ENCODE measurements at regions not wholly inside any gene's neighbourhood (a gene's known extent, or its start where the extent isn't known, plus 50 kb on each side); places are given as distances from the start of the nearest gene placed in this dataset.

DNA sequence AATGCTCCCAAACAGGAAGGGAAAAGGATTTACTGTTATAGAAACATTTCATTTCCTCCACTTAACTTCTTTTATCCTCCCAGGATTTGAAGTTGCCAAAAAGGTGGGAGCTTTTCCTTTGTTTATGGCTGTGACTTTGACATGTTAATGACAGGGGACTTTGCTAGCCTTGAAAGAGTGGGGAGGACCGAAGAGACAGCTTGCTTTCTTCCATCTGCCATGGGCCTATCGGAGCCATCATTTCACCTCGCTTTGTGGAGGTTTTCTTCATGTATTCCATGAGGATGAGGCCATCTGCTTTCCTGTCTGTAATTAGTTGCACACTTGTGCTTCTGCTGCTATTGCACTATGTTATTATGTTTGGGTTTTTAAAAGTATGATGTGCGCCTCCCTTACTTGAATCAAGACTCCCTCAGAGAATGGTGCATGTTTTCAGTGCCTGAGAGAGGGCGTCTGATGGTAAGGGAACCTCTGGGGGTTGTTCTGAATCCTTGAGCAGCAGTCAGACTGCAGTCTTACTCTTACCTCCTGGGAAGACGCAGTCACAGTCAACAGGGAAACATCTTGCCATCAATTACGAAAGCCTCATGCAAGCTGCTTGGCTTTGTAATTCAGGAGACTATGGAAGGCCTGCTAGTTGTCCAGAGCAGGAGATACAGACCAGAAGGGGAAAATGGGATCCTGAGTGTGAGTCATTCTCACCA, 173.3 kb upstream of the MGAT5 start:
- DNase-seq (ENCODE audit: low read depth, low spot score) (no peak), FAIRE-seq (no peak), ATAC-seq (no peak)
- H3K27ac ChIP-seq (ENCODE audit: control insufficient read depth, insufficient read depth), result no peak overlapping the region
- 64% methylated on average over 7 of the region's 7 CpGs for WGBS (ENCODE audit: insufficient coverage, insufficient replicate concordance, low lambda C conversion rate, missing lambda C conversion rate)
- in situ Hi-C loops (cut with MboI), result no loop called here
- H3K9me3 ChIP-seq (replicated peaks; ENCODE audit: control insufficient read depth, insufficient read depth, low read length), result peaks cover 2% of the 10 kb centered on the region; the same call in 1 of the 3 replicates
- SMC1A ChIA-PET (ENCODE audit: uncharacterized antibody, unreplicated experiment), result no interaction called here
- RAD21 ChIA-PET (ENCODE audit: unreplicated experiment), result interaction anchor here (1.8 kb wide), 1 partner anchor 37 kb away, joined by 6 read pairs; no protein-coding TSS in a partner anchor
- BruUV-seq (replicated peaks), result no TSS peak
- CTCF ChIA-PET, result no interaction called here
- H3K27me3 ChIP-seq (replicated peaks in 1 of 2; ENCODE audit: control insufficient read depth in 2 of 2, insufficient read depth in 2 of 2, low read length in 1 of 2), result no peaks in the 10 kb centered on the region
- H3K4me3 ChIP-seq, result no peak overlapping the region
- no peaks in the 10 kb centered on the region for H3K36me3 ChIP-seq (ENCODE audit: control insufficient read depth in 2 of 2, insufficient read depth in 2 of 2, low read length in 1 of 2)
- intact Hi-C loops (cut with micrococcal nuclease; ENCODE audit: unreplicated experiment), result no loop called here
- H3K79me2 ChIP-seq (ENCODE audit: control insufficient read depth, insufficient read depth, low read length), result no peaks in the 10 kb centered on the region
- TF ChIP-seq SRF (IDR thresholded peaks at IDR 0.05; ENCODE audit: low read depth in 2 of 2, low read length in 2 of 2) (no peak), CHD2 (IDR thresholded peaks at IDR 0.05; ENCODE audit: borderline replicate concordance, low read depth, low read length) (no peak), ESRRA (IDR thresholded peaks at IDR 0.05; ENCODE audit: low read length) (no peak)
- H3K4me2 ChIP-seq (ENCODE audit: control insufficient read depth, insufficient read depth), result no peak overlapping the region
- H2AFZ ChIP-seq (ENCODE audit: control insufficient read depth, low read depth, low read length), result no peak overlapping the region
- H3K9ac ChIP-seq (ENCODE audit: control insufficient read depth, insufficient read depth, low read length), result no peak overlapping the region
- no peaks in the 10 kb centered on the region for H3K4me1 ChIP-seq (ENCODE audit: control insufficient read depth, insufficient read depth, low read length)
- no peaks in the 10 kb centered on the region for H4K20me1 ChIP-seq (ENCODE audit: control insufficient read depth, insufficient read depth)
- POLR2A ChIA-PET, result interaction anchor here (0.6 kb wide), 1 partner anchor 791 kb away, joined by 7 read pairs; no protein-coding TSS in a partner anchor

- Histone ChIP-seq H3K27ac (ENCODE audit: control insufficient read depth, insufficient read depth) (no peak overlapping the region), H3K4me3 (no peak overlapping the region), H3K36me3 (ENCODE audit: control insufficient read depth in 2 of 2, insufficient read depth in 2 of 2, low read length in 1 of 2) (no peaks in the 10 kb centered on the region), H3K9ac (ENCODE audit: control insufficient read depth, insufficient read depth, low read length) (no peak overlapping the region), H3K79me2 (ENCODE audit: control insufficient read depth, insufficient read depth, low read length) (no peaks in the 10 kb centered on the region), H3K4me2 (ENCODE audit: control insufficient read depth, insufficient read depth) (no peak overlapping the region), H3K27me3 (replicated peaks in 1 of 2; ENCODE audit: control insufficient read depth in 2 of 2, insufficient read depth in 2 of 2, low read length in 1 of 2) (no peaks in the 10 kb centered on the region), H2AFZ (ENCODE audit: control insufficient read depth, low read depth, low read length) (no peak overlapping the region), H3K4me1 (ENCODE audit: control insufficient read depth, insufficient read depth, low read length) (no peaks in the 10 kb centered on the region), H4K20me1 (ENCODE audit: control insufficient read depth, insufficient read depth) (no peaks in the 10 kb centered on the region), H3K9me3 (replicated peaks; ENCODE audit: control insufficient read depth, insufficient read depth, low read length) (no peaks in the 10 kb centered on the region; the same call in 2 of the 3 replicates)
- ATAC-seq (no peak), DNase-seq (ENCODE audit: low read depth, low spot score) (no peak), FAIRE-seq (no peak)
- WGBS (ENCODE audit: insufficient coverage, insufficient replicate concordance, low lambda C conversion rate, missing lambda C conversion rate), result 53% methylated on average over 8 of the region's 8 CpGs
- POLR2A ChIA-PET, result no interaction called here
- in situ Hi-C loops (cut with MboI), result no loop called here
- SMC1A ChIA-PET (ENCODE audit: uncharacterized antibody, unreplicated experiment), result no interaction called here
- CTCF ChIA-PET, result no interaction called here
- intact Hi-C loops (cut with micrococcal nuclease; ENCODE audit: unreplicated experiment), result no loop called here
- no TSS peak for BruUV-seq (replicated peaks)
- RAD21 ChIA-PET (ENCODE audit: unreplicated experiment), result no interaction called here
- TF ChIP-seq CBFB (IDR thresholded peaks at IDR 0.05; ENCODE audit: low read depth) (no peak), BMI1 (IDR thresholded peaks at IDR 0.05; ENCODE audit: borderline replicate concordance) (no peak), HDAC2 (IDR thresholded peaks at IDR 0.05) (no peak), CREM (IDR thresholded peaks at IDR 0.05; ENCODE audit: low read depth) (no peak), BCL3 (IDR thresholded peaks at IDR 0.05; ENCODE audit: borderline replicate concordance, insufficient read depth, low read depth, low read length, poor library complexity, severe bottlenecking) (no peak), ATF3 (IDR thresholded peaks at IDR 0.05; ENCODE audit: borderline replicate concordance, extremely low read depth, low read depth, low read length) (no peak), HDGF (IDR thresholded peaks at IDR 0.05) (no peak), SKIL (IDR thresholded peaks at IDR 0.05; ENCODE audit: low read depth, poor library complexity, severe bottlenecking) (no peak), MEF2A (IDR thresholded peaks at IDR 0.05; ENCODE audit: insufficient read depth, low read depth, low read length) (no peak), BHLHE40 (IDR thresholded peaks at IDR 0.05; ENCODE audit: borderline replicate concordance in 1 of 2, low read depth in 2 of 2, low read length in 1 of 2) (no peak)
These were observed 172.5 kb upstream of the MGAT5 start for GRCh38 chr2:134081238-134081938.

Measured in GM12878 (cell line).